Heart left ventricle (tissue), 16 donors: ENCODE measurements at regions not wholly inside any gene's neighbourhood (a gene's known extent, or its start where the extent isn't known, plus 50 kb on each side); places are given as distances from the start of the nearest gene placed in this dataset.

Experiments used
- ATAC-seq, 4 donors: fragments of 200-7000 bp; cut with Tn5 transposase; one replicate each; pipeline ENCODE4 v1.9.1; 2020 to 2022; ENCODE audit warnings: moderate library complexity in 4 of 4, mild to moderate bottlenecking in 3 of 4, moderate number of reproducible peaks in 1 of 4
- DNase-seq, 5 donors: peaks; one replicate each; pipeline ENCODE4 v3.0.0-alpha.2; 2020
- H3K27ac ChIP-seq, 12 donors: fragments of 200-600 bp; sonication (generic) in 4 of 12; one replicate each; pipeline versions ENCODE4 v1.5.0 to v1.8.0; 2016 to 2022; ENCODE audit warnings: mild to moderate bottlenecking in 2 of 12
- H3K27me3 ChIP-seq, 9 donors: fragments of 200-600 bp; sonication (generic) in 2 of 9; one replicate each; pipeline versions ENCODE4 v1.5.1 to v1.8.0; 2016 to 2022; ENCODE audit warnings: mild to moderate bottlenecking in 3 of 9
- H3K36me3 ChIP-seq, 9 donors: fragments of 200-600 bp; sonication (generic) in 2 of 9; one replicate each; pipeline versions ENCODE4 v1.5.0 to v1.8.0; 2018 to 2022; ENCODE audit warnings: mild to moderate bottlenecking in 2 of 9
- H3K4me1 ChIP-seq, 12 donors: fragments of 200-600 bp; sonication (generic) in 4 of 12; one replicate each; pipeline versions ENCODE4 v1.5.0 to v1.8.0; 2016 to 2022; ENCODE audit warnings: mild to moderate bottlenecking in 3 of 12
- H3K4me3 ChIP-seq, 12 donors: fragments of 200-600 bp; sonication (generic) in 4 of 12; one replicate each; pipeline versions ENCODE4 v1.5.0 to v1.8.0; 2017 to 2022; ENCODE audit warnings: mild to moderate bottlenecking in 9 of 12, moderate library complexity in 4 of 12
- H3K9me3 ChIP-seq, 12 donors: fragments of 200-600 bp; sonication (generic) in 4 of 12; one replicate each; pipeline versions ENCODE4 v1.5.0 to v1.8.0; 2016 to 2022; ENCODE audit warnings: mild to moderate bottlenecking in 1 of 12
- POLR2A ChIP-seq, 2 donors: fragments of 450-650 bp; IDR thresholded peaks; one replicate each; pipeline ENCODE4 v1.6.1; 2017; ENCODE audit warnings: antibody characterized with exemption in 2 of 2, mild to moderate bottlenecking in 2 of 2, moderate library complexity in 2 of 2
- WGBS, 4 donors: extraction: QIAGEN DNeasy Blood & Tissue Kit in 2 of 4; methylation state at CpG; one replicate each; pipeline versions ENCODE4 v1.1.5 to v1.1.7; 2013 to 2018; 5-methylcytosine and 5-hydroxymethylcytosine counted together
- intact Hi-C, 10 donors: fragments of 100-400 bp; cut with DNase I; formaldehyde crosslinking; loops; one replicate each; pipeline versions ENCODE4 v1.11.1 to v1.14.2; 2022
- TF ChIP-seq, protein P1 (sequence below), 12 donors: fragments of 200-600 bp; sonication (generic) in 4 of 12; IDR thresholded peaks; one replicate each; pipeline versions ENCODE4 v1.5.0 to v1.8.0; 2018 to 2022; ENCODE audit warnings: antibody characterized with exemption in 12 of 12, mild to moderate bottlenecking in 5 of 12
- donor health status: ischemic (EF 13 %, LVEDD 7.1; RV severe dilation, severe dysfunction).
- donor health status: healthy with polysubstance abuse.
- donor health status: DM: no; HTN: yes; CAD: no.
- donor health status: DM: no; HTN: no; CAD: no.
- donor health status: ischemic (EF 25% LVEDD 6.9; RV normal size, moderate dysfunction).
- donor health status: ischemic (EF 25% LVEDD 5.7; RV mildly dilated, moderate dysfunction).
- donor health status: healthy.
- donor health status: DM: yes; HTN: yes; CAD: no.
- donor health status: ischemic (EF 35%, LVEDD 5.7; RV mildly dilated, moderate dysfunction).
- donor health status: nonischemic (EF 11% LVEDD 7.7; RV severe dilation, severe dysfunction).
- donor health status: DM: yes; HTN: yes; CAD: no.
- donor health status: PGD.
- donor health status: ischemic (EF 29% LVEDD 5.4; RV normal size, mild dysfunction).
- donor health status: nonischemic (EF 23%, LVEDD 6.1; RV moderate dilation, normal function).

GRCh38 chr7:53661645-53662217 is 626.3 kb downstream of the POM121L12 start:
- intact Hi-C loops, result loop anchor here in 1 of 10 donors (10.0 kb wide), 1 partner anchor 57 kb away; no protein-coding TSS in a partner anchor
- no peak for ATAC-seq

GRCh38 chr7:53672681-53673080 is 637.2 kb downstream of the POM121L12 start:
- Histone ChIP-seq H3K4me3 (no peak overlapping the region), H3K27me3 (no peaks in the 10 kb centered on the region), H3K4me1 (no peaks in the 10 kb centered on the region), H3K27ac (no peak overlapping the region), H3K9me3 (peaks cover 0 to 22% (median 0%) of the 10 kb centered on the region in 12 donors), H3K36me3 (no peaks in the 10 kb centered on the region)
- WGBS, 4 donors, result 64 to 80% (median 70%) methylated on average over 1 of the region's 1 CpG
- intact Hi-C loops, result no loop called here
- no peak for DNase-seq
- TF ChIP-seq POLR2A (IDR thresholded peaks at IDR 0.05), result no peak
- TF ChIP-seq, protein P1, sequence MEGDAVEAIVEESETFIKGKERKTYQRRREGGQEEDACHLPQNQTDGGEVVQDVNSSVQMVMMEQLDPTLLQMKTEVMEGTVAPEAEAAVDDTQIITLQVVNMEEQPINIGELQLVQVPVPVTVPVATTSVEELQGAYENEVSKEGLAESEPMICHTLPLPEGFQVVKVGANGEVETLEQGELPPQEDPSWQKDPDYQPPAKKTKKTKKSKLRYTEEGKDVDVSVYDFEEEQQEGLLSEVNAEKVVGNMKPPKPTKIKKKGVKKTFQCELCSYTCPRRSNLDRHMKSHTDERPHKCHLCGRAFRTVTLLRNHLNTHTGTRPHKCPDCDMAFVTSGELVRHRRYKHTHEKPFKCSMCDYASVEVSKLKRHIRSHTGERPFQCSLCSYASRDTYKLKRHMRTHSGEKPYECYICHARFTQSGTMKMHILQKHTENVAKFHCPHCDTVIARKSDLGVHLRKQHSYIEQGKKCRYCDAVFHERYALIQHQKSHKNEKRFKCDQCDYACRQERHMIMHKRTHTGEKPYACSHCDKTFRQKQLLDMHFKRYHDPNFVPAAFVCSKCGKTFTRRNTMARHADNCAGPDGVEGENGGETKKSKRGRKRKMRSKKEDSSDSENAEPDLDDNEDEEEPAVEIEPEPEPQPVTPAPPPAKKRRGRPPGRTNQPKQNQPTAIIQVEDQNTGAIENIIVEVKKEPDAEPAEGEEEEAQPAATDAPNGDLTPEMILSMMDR (IDR thresholded peaks at IDR 0.05), result no peak
- ATAC-seq, result no peak

More at GRCh38 chr7:53661645-53662217, 626.3 kb downstream of the POM121L12 start:
- Histone ChIP-seq H3K4me1 (no peaks in the 10 kb centered on the region), H3K9me3 (peaks cover 0 to 17% (median 0%) of the 10 kb centered on the region in 12 donors), H3K27ac (no peak overlapping the region), H3K36me3 (no peaks in the 10 kb centered on the region), H3K27me3 (no peaks in the 10 kb centered on the region), H3K4me3 (no peak overlapping the region)
- WGBS, 4 donors, result 63 to 84% (median 77%) methylated on average over 4 of the region's 4 CpGs
- TF ChIP-seq, protein P1 (IDR thresholded peaks at IDR 0.05), result no peak
- TF ChIP-seq POLR2A (IDR thresholded peaks at IDR 0.05), result no peak
- no peak for DNase-seq

DNA sequence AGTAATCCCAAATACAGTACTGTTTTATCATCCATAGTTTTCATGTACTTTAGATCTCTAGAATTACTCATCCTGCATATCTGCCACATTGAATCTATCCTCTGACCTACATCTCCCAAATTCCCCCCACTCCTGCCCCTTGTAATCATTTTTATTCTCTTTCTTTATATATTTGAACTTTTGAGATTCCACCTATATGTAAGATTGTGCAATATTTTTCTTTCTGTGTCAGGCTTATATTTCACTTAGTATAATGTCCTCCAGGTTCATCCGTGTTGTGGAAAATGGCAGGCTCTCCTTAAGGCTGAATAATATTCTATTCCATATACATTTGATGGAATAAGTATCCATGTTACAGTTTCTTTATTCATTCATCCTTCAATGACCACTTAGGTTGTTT is 640.4 kb downstream of the POM121L12 start:
- 91 to 98% (median 95%) methylated on average over 1 of the region's 1 CpG for WGBS, 4 donors
- H3K4me3 ChIP-seq, result no peak overlapping the region

DNA sequence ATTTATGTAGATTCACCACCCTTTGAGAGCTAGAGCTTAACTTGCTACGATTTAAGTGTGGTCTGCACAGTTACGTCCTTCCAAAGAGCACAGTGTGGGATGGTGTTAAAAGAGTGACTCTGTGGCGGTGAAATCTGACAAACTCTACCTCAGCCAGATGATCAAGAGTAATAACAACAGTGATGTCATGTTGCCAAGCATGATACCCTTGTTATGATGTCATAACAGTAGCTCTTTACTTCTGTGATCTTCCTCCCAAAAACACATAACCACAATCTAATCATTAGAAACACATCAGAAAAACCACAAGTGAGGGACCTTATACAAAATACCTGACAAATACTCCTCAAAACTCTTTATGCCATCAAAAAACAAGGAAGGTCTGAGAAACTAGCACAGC is 649.3 kb downstream of the POM121L12 start:
- no peak for ATAC-seq
- DNase-seq, result no peak
- 73 to 82% (median 80%) methylated on average over 3 of the region's 3 CpGs for WGBS, 4 donors
- Histone ChIP-seq H3K36me3 (no peaks in the 10 kb centered on the region), H3K27ac (no peak overlapping the region), H3K4me3 (no peak overlapping the region), H3K27me3 (no peaks in the 10 kb centered on the region), H3K9me3 (peaks cover 0 to 12% (median 0%) of the 10 kb centered on the region in 12 donors), H3K4me1 (no peaks in the 10 kb centered on the region)
- TF ChIP-seq POLR2A (IDR thresholded peaks at IDR 0.05), result no peak
- TF ChIP-seq, protein P1 (IDR thresholded peaks at IDR 0.05), result no peak
- intact Hi-C loops, result no loop called here

More for the DNA sequence above, 640.4 kb downstream of the POM121L12 start:
- no peaks in the 10 kb centered on the region for H3K27me3 ChIP-seq
- H3K4me1 ChIP-seq, result no peaks in the 10 kb centered on the region
- TF ChIP-seq, protein P1 (IDR thresholded peaks at IDR 0.05), result no peak
- TF ChIP-seq POLR2A (IDR thresholded peaks at IDR 0.05), result no peak
- DNase-seq, result no peak
- peaks cover 0 to 8% (median 0%) of the 10 kb centered on the region in 12 donors for H3K9me3 ChIP-seq
- no peak for ATAC-seq
- intact Hi-C loops, result no loop called here
- H3K27ac ChIP-seq, result no peak overlapping the region
- H3K36me3 ChIP-seq, result no peaks in the 10 kb centered on the region
